Vagina (tissue), 2 donors: ENCODE measurements at regions not wholly inside any gene's neighbourhood (a gene's known extent, or its start where the extent isn't known, plus 50 kb on each side); places are given as distances from the start of the nearest gene placed in this dataset.

Experiments
- CTCF ChIP-seq, 3 experiments: fragments of 450-650 bp in 2 of 3; fragments of 200-600 bp in 1 of 3; sonication (generic) in 1 of 3; IDR thresholded peaks; one replicate each; pipeline ENCODE4 v1.5.1; 2017 to 2019; ENCODE audit warnings: antibody characterized with exemption in 3 of 3, mild to moderate bottlenecking in 2 of 3, moderate library complexity in 2 of 3
- POLR2A ChIP-seq, 2 donors: fragments of 450-650 bp; IDR thresholded peaks; one replicate each; pipeline ENCODE4 v1.6.1; 2017; ENCODE audit warnings: antibody characterized with exemption in 2 of 2, mild to moderate bottlenecking in 2 of 2, moderate library complexity in 2 of 2
- POLR2AphosphoS5 ChIP-seq, 2 donors: sonication (generic); formaldehyde crosslinking; IDR thresholded peaks; one replicate each; pipeline ENCODE4 v1.9.0; 2017; ENCODE audit warnings: antibody characterized with exemption in 2 of 2, mild to moderate bottlenecking in 2 of 2, low read depth in 1 of 2; ENCODE audit not compliant: insufficient read depth in 1 of 2

GRCh38 chr7:125485223-125485622 is 555.6 kb upstream of the POT1 start:
- TF ChIP-seq CTCF (IDR thresholded peaks at IDR 0.05) (no peak), POLR2AphosphoS5 (IDR thresholded peaks at IDR 0.05; ENCODE audit: insufficient read depth in 1 of 2, low read depth in 1 of 2) (no peak), POLR2A (IDR thresholded peaks at IDR 0.05) (no peak)
